ENCODE measurements at regions not wholly inside any gene's neighbourhood (a gene's known extent, or its start where the extent isn't known, plus 50 kb on each side); places are given as distances from the start of the nearest gene placed in this dataset.
"Not testable (repeated sequence)": the region's sequence is repeated elsewhere in the genome, so short reads cannot be mapped to it uniquely, and the experiment has no call there.

- Histone ChIP-seq H3K4me1 (no peaks in the 10 kb centered on the region), H3K9me3 (peaks cover 0 to 3% (median 0%) of the 10 kb centered on the region in 3 donors), H3K36me3 (no peaks in the 10 kb centered on the region), H3K4me3 (no peak overlapping the region), H3K27ac (no peak overlapping the region), H3K27me3 (no peaks in the 10 kb centered on the region)
- DNase-seq, result no peak
- TF ChIP-seq POLR2A (IDR thresholded peaks at IDR 0.05) (no peak), CTCF (IDR thresholded peaks at IDR 0.05) (no peak)
- intact Hi-C loops (cut with DNase I), result no loop called here
- 76 to 78% methylated on average over 1 of the region's 1 CpG for WGBS, 2 donors
Observed at GRCh38 chr17:22128171-22128570, 435.8 kb downstream of the KCNJ18 start.

- Histone ChIP-seq H3K27me3 (no peaks in the 10 kb centered on the region), H3K36me3 (no peaks in the 10 kb centered on the region), H3K4me1 (no peaks in the 10 kb centered on the region), H3K4me3 (no peak overlapping the region), H3K27ac (no peak overlapping the region), H3K9me3 (peaks cover 0 to 3% (median 0%) of the 10 kb centered on the region in 3 donors)
- WGBS, 2 donors, result 92 to 97% methylated on average over 1 of the region's 1 CpG
- TF ChIP-seq CTCF (IDR thresholded peaks at IDR 0.05) (no peak), POLR2A (IDR thresholded peaks at IDR 0.05) (no peak)
- intact Hi-C loops (cut with DNase I), result no loop called here
- no peak for DNase-seq
Observed at GRCh38 chr17:22128723-22129122, 436.4 kb downstream of the KCNJ18 start.

- H3K27ac ChIP-seq; H3K9me3 ChIP-seq; H3K4me3 ChIP-seq; H3K4me1 ChIP-seq; intact Hi-C loops (cut with DNase I); DNase-seq; H3K36me3 ChIP-seq; H3K27me3 ChIP-seq: not testable (repeated sequence)
- WGBS, 2 donors, result 26 to 41% methylated on average over 5 of the region's 5 CpGs
Observed at GRCh38 chr17:22129920-22130319, 437.6 kb downstream of the KCNJ18 start.

- H3K9me3 ChIP-seq, result peaks cover 0 to 3% (median 0%) of the 10 kb centered on the region in 3 donors
- no peak overlapping the region for H3K4me3 ChIP-seq
- intact Hi-C loops (cut with DNase I), result no loop called here
- no peak for DNase-seq
- no peaks in the 10 kb centered on the region for H3K27me3 ChIP-seq
- no peaks in the 10 kb centered on the region for H3K36me3 ChIP-seq
- no peaks in the 10 kb centered on the region for H3K4me1 ChIP-seq
- WGBS, 2 donors, result 13 to 14% methylated on average over 1 of the region's 1 CpG
- H3K27ac ChIP-seq, result no peak overlapping the region
- TF ChIP-seq POLR2A (IDR thresholded peaks at IDR 0.05) (no peak), CTCF (IDR thresholded peaks at IDR 0.05) (no peak)
Observed at GRCh38 chr17:22131740-22132139, 439.4 kb downstream of the KCNJ18 start.

- H3K4me1 ChIP-seq, result no peaks in the 10 kb centered on the region
- H3K4me3 ChIP-seq, result no peak overlapping the region
- no peak for DNase-seq
- H3K27ac ChIP-seq, result no peak overlapping the region
- no peaks in the 10 kb centered on the region for H3K27me3 ChIP-seq
- H3K36me3 ChIP-seq, result no peaks in the 10 kb centered on the region
- H3K9me3 ChIP-seq, result peaks cover 0 to 4% (median 0%) of the 10 kb centered on the region in 3 donors
- intact Hi-C loops (cut with DNase I), result no loop called here
- WGBS, 2 donors, result 25 to 34% methylated on average over 2 of the region's 2 CpGs
- TF ChIP-seq CTCF (IDR thresholded peaks at IDR 0.05) (no peak), POLR2A (IDR thresholded peaks at IDR 0.05) (no peak)
Observed at GRCh38 chr17:22138861-22139469, 446.6 kb downstream of the KCNJ18 start.

GRCh38 chr17:22142091-22142490 is 449.8 kb downstream of the KCNJ18 start:
- Histone ChIP-seq H3K4me3 (no peak overlapping the region), H3K27ac (no peak overlapping the region), H3K36me3 (no peaks in the 10 kb centered on the region), H3K4me1 (no peaks in the 10 kb centered on the region), H3K27me3 (no peaks in the 10 kb centered on the region), H3K9me3 (peaks cover 0 to 4% (median 0%) of the 10 kb centered on the region in 3 donors)
- no peak for DNase-seq
- TF ChIP-seq CTCF (IDR thresholded peaks at IDR 0.05) (no peak), POLR2A (IDR thresholded peaks at IDR 0.05) (no peak)
- WGBS, 2 donors, result 41 to 50% methylated on average over 10 of the region's 10 CpGs
- intact Hi-C loops (cut with DNase I), result no loop called here

Measured in esophagus squamous epithelium (tissue), 5 donors.